HL-60 (cell line): ENCODE measurements at regions not wholly inside any gene's neighbourhood (a gene's known extent, or its start where the extent isn't known, plus 50 kb on each side); places are given as distances from the start of the nearest gene placed in this dataset.

Experiments used
- SPI1 ChIP-seq: IDR thresholded peaks from 2 replicates; pipeline ENCODE4 v1.6.1; 2012; ENCODE audit warnings: low read depth, mild to moderate bottlenecking, borderline replicate concordance
- TF ChIP-seq, protein P1 (sequence below): IDR thresholded peaks from one replicate; pipeline ENCODE4 v1.5.1; 2011; ENCODE audit warnings: low read length, control low read depth, inconsistent platforms; ENCODE audit not compliant: insufficient read depth

DNA sequence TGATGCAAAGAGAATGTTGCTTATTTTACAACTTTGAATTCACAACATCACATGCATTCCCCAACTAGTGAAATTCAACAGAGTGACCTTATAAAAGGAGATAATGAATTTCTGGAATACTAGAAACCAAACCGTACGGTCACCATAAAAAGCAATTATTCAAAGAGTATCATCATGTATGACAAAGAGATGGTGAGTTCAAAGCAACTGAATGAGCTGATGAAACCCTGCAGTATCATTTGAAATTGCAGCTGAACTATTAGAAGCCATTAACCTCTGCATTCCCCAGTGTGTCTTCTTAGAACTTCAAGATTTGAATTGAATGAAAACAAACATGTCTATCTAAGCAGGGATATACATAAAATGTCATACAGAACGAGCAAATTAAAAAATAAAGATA, 172.4 kb downstream of the SLITRK2 start:
- TF ChIP-seq, protein P1, sequence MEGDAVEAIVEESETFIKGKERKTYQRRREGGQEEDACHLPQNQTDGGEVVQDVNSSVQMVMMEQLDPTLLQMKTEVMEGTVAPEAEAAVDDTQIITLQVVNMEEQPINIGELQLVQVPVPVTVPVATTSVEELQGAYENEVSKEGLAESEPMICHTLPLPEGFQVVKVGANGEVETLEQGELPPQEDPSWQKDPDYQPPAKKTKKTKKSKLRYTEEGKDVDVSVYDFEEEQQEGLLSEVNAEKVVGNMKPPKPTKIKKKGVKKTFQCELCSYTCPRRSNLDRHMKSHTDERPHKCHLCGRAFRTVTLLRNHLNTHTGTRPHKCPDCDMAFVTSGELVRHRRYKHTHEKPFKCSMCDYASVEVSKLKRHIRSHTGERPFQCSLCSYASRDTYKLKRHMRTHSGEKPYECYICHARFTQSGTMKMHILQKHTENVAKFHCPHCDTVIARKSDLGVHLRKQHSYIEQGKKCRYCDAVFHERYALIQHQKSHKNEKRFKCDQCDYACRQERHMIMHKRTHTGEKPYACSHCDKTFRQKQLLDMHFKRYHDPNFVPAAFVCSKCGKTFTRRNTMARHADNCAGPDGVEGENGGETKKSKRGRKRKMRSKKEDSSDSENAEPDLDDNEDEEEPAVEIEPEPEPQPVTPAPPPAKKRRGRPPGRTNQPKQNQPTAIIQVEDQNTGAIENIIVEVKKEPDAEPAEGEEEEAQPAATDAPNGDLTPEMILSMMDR: no peak
- no peak for TF ChIP-seq SPI1
